NOMO-1 (cell line): ENCODE measurements at regions not wholly inside any gene's neighbourhood (a gene's known extent, or its start where the extent isn't known, plus 50 kb on each side); places are given as distances from the start of the nearest gene placed in this dataset.
"Not testable (repeated sequence)": the region's sequence is repeated elsewhere in the genome, so short reads cannot be mapped to it uniquely, and the experiment has no call there.

Experiments used
- DNase-seq, 2 experiments: peaks; one replicate each; lab custom pipeline; 2025; ENCODE audit not compliant: unreplicated experiment in 2 of 2; lab: John Stamatoyannopoulos, UW

GRCh38 chrX:115400960-115401359 lies 111.4 kb downstream of the LUZP4 start:
- DNase-seq = no peak

- DNase-seq = no peak
Observed at GRCh38 chrX:115402299-115402698, 112.8 kb downstream of the LUZP4 start.

- no peak for DNase-seq
Observed at GRCh38 chrX:115408771-115409400, 119.4 kb downstream of the LUZP4 start.

- no peak for DNase-seq
Observed at GRCh38 chrX:115409551-115409950, 120.0 kb downstream of the LUZP4 start.

- DNase-seq = no peak
Observed at GRCh38 chrX:115410731-115411428, 121.4 kb downstream of the LUZP4 start.

GRCh38 chrX:115413246-115413878 lies 123.8 kb downstream of the LUZP4 start:
- no peak for DNase-seq

GRCh38 chrX:115419069-115419468 lies 129.6 kb downstream of the LUZP4 start:
- DNase-seq = no peak

- DNase-seq = no peak
Observed at GRCh38 chrX:115423086-115423485, 133.6 kb downstream of the LUZP4 start.

GRCh38 chrX:115425359-115425758 lies 135.6 kb upstream of the PLS3 start:
- DNase-seq = no peak

- DNase-seq = no peak
Observed at GRCh38 chrX:115427861-115428410, 133.0 kb upstream of the PLS3 start.

- DNase-seq = not testable (repeated sequence)
Observed at GRCh38 chrX:115434834-115435233, 126.1 kb upstream of the PLS3 start.

- DNase-seq = no peak
Observed at GRCh38 chrX:115437841-115438595, 123.0 kb upstream of the PLS3 start.

GRCh38 chrX:115448146-115448545 lies 112.8 kb upstream of the PLS3 start:
- no peak for DNase-seq

- DNase-seq = no peak
Observed at GRCh38 chrX:115449742-115450141, 111.2 kb upstream of the PLS3 start.

- DNase-seq = no peak
Observed at GRCh38 chrX:115452251-115452650, 108.7 kb upstream of the PLS3 start.

- no peak for DNase-seq
Observed at GRCh38 chrX:115459883-115460880, 100.8 kb upstream of the PLS3 start.

- DNase-seq = no peak
Observed at GRCh38 chrX:115462406-115462805, 98.6 kb upstream of the PLS3 start.

GRCh38 chrX:115467961-115468360 lies 93.0 kb upstream of the PLS3 start:
- no peak for DNase-seq

- DNase-seq = no peak
Observed at GRCh38 chrX:115472131-115472530, 88.8 kb upstream of the PLS3 start.

GRCh38 chrX:115486510-115486909 lies 74.5 kb upstream of the PLS3 start:
- no peak for DNase-seq
